NCI-H1694 treated with DMSO at 0.1 percent for 48 hours (cell line): ENCODE measurements at regions not wholly inside any gene's neighbourhood (a gene's known extent, or its start where the extent isn't known, plus 50 kb on each side); places are given as distances from the start of the nearest gene placed in this dataset.

ENCODE experiments used
- DNase-seq: peaks from one replicate; lab custom pipeline; 2025; lab: John Stamatoyannopoulos, UW

GRCh38 chr4:4772534-4772933, 86.9 kb upstream of the MSX1 start:
- DNase-seq = no peak

GRCh38 chr4:4771160-4771559, 88.3 kb upstream of the MSX1 start:
- no peak for DNase-seq

- no peak for DNase-seq
Observed at GRCh38 chr4:4770610-4771009, 88.9 kb upstream of the MSX1 start.

- DNase-seq = no peak
Observed at GRCh38 chr4:4766564-4766963, 92.9 kb upstream of the MSX1 start.

GRCh38 chr4:4765811-4766210, 93.7 kb upstream of the MSX1 start:
- DNase-seq = no peak

- DNase-seq = no peak
Observed at GRCh38 chr4:4764558-4764905, 94.9 kb upstream of the MSX1 start.

- DNase-seq = no peak
Observed at GRCh38 chr4:4763822-4764557, 95.5 kb upstream of the MSX1 start.

GRCh38 chr4:4762909-4763821, 96.3 kb upstream of the MSX1 start:
- DNase-seq = no peak

GRCh38 chr4:4762300-4762699, 97.2 kb upstream of the MSX1 start:
- DNase-seq = no peak

- no peak for DNase-seq
Observed at GRCh38 chr4:4761128-4761982, 98.1 kb upstream of the MSX1 start.

- DNase-seq = no peak
Observed at GRCh38 chr4:4759883-4760282, 99.6 kb upstream of the MSX1 start.

- no peak for DNase-seq
Observed at GRCh38 chr4:4759232-4759631, 100.2 kb upstream of the MSX1 start.

- no peak for DNase-seq
Observed at GRCh38 chr4:4758681-4759080, 100.8 kb upstream of the MSX1 start.

GRCh38 chr4:4755306-4755705, 104.2 kb upstream of the MSX1 start:
- DNase-seq = no peak

- no peak for DNase-seq
Observed at GRCh38 chr4:4754641-4755040, 104.8 kb upstream of the MSX1 start.

- no peak for DNase-seq
Observed at GRCh38 chr4:4753643-4754042, 105.8 kb upstream of the MSX1 start.

- DNase-seq = no peak
Observed at GRCh38 chr4:4752576-4753401, 106.7 kb upstream of the MSX1 start.

GRCh38 chr4:4752025-4752424, 107.4 kb upstream of the MSX1 start:
- DNase-seq = no peak

GRCh38 chr4:4750187-4750586, 109.3 kb upstream of the MSX1 start:
- DNase-seq = no peak

GRCh38 chr4:4749137-4749536, 110.3 kb upstream of the MSX1 start:
- DNase-seq = no peak

- DNase-seq = no peak
Observed at GRCh38 chr4:4746444-4746843, 113.0 kb upstream of the MSX1 start.

- DNase-seq = no peak
Observed at GRCh38 chr4:4740071-4740470, 119.4 kb upstream of the MSX1 start.
